BJ (cell line): ENCODE measurements at regions not wholly inside any gene's neighbourhood (a gene's known extent, or its start where the extent isn't known, plus 50 kb on each side); places are given as distances from the start of the nearest gene placed in this dataset.

ENCODE experiments used
- CTCF ChIA-PET: fragments of 350-600 bp; formaldehyde crosslinking; extraction: SDS; loops from one replicate; lab custom pipeline; 2021; ENCODE audit warnings: antibody characterized with exemption, inconsistent platforms; lab: Yijun Ruan, JAX
- POLR2A ChIA-PET: fragments of 300-600 bp; sonication (Branson Sonifier 250); formaldehyde crosslinking; extraction: SDS; loops from one replicate; lab custom pipeline; 2021; ENCODE audit warnings: antibody characterized with exemption; lab: Charles Lee
- DNase-seq: peaks from one replicate; pipeline ENCODE4 v3.0.0-alpha.2; 2011; ENCODE audit warnings: low read depth
- H3K27me3 ChIP-seq: 2 replicates; pipeline ENCODE4 v1.6.0; 2011; ENCODE audit warnings: low read length; ENCODE audit not compliant: control insufficient read depth, insufficient read depth
- H3K36me3 ChIP-seq: 2 replicates; pipeline ENCODE4 v1.5.1; 2011; ENCODE audit warnings: low read length; ENCODE audit not compliant: control insufficient read depth, insufficient read depth
- H3K4me3 ChIP-seq: 2 replicates; pipeline ENCODE4 v1.5.1; 2011; ENCODE audit warnings: low read depth, mild to moderate bottlenecking, control low read depth, low read length
- TF ChIP-seq, protein P1 (sequence below): IDR thresholded peaks from 2 replicates; pipeline ENCODE4 v1.5.1; 2011; ENCODE audit warnings: low read depth, mild to moderate bottlenecking, control low read depth, inconsistent platforms, low read length, moderate library complexity; ENCODE audit not compliant: insufficient read depth

DNA sequence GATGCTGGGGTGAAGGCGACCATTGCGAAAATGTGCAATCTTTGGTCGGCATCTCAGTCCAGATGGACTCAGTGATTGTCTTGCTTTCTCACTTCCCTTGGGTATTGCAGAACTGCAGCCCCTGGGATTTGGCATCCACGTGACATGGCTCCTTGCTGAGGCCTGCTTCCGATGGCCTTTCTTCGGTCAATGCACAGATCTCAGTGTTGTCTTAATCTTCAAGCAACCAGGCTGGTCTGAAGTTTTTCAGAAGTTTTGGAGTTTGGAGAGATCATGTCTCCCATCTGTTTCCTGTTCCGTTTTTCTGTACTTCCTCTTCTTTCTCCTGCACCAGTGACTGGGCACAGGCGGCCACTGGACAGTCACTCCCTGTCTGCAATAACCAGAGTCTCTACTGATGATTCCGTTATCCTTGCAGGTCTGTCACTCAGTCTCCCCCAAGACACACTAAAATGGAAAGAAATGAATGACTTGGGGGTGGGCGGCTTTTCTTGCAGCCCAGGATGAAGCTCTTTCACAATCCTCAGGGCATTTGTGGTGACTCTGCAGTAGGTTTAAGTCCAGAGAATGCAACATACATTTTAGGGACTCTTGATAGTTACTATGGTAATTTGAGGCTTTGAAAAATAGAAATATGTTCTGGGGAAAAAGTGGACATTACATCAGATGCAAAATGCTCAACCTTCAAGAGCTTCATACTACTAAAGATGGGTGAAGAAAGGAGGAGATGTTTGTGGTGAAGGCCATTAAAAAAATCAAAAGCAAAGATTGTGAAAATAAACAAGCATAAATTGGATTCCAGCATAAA lies 106.3 kb upstream of the ZFHX3 start:
- ChIA-PET POLR2A (no interaction called here), CTCF (interaction anchor here (1.1 kb wide), 1 partner anchor 10 kb away, joined by 3 read pairs; no protein-coding TSS in a partner anchor)
- peaks cover 2% of the 10 kb centered on the region; the same call in 1 of the 2 replicates for H3K27me3 ChIP-seq
- no peak for DNase-seq
- TF ChIP-seq, protein P1, sequence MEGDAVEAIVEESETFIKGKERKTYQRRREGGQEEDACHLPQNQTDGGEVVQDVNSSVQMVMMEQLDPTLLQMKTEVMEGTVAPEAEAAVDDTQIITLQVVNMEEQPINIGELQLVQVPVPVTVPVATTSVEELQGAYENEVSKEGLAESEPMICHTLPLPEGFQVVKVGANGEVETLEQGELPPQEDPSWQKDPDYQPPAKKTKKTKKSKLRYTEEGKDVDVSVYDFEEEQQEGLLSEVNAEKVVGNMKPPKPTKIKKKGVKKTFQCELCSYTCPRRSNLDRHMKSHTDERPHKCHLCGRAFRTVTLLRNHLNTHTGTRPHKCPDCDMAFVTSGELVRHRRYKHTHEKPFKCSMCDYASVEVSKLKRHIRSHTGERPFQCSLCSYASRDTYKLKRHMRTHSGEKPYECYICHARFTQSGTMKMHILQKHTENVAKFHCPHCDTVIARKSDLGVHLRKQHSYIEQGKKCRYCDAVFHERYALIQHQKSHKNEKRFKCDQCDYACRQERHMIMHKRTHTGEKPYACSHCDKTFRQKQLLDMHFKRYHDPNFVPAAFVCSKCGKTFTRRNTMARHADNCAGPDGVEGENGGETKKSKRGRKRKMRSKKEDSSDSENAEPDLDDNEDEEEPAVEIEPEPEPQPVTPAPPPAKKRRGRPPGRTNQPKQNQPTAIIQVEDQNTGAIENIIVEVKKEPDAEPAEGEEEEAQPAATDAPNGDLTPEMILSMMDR = no peak
- no peaks in the 10 kb centered on the region for H3K36me3 ChIP-seq
- H3K4me3 ChIP-seq = no peak overlapping the region

- Histone ChIP-seq H3K27me3 (no peaks in the 10 kb centered on the region), H3K4me3 (no peak overlapping the region), H3K36me3 (no peaks in the 10 kb centered on the region)
- CTCF ChIA-PET = no interaction called here
- TF ChIP-seq, protein P1 = no peak
- no peak for DNase-seq
- POLR2A ChIA-PET = no interaction called here
Observed at GRCh38 chr16:73152386-73153125, 104.6 kb upstream of the ZFHX3 start.

DNA sequence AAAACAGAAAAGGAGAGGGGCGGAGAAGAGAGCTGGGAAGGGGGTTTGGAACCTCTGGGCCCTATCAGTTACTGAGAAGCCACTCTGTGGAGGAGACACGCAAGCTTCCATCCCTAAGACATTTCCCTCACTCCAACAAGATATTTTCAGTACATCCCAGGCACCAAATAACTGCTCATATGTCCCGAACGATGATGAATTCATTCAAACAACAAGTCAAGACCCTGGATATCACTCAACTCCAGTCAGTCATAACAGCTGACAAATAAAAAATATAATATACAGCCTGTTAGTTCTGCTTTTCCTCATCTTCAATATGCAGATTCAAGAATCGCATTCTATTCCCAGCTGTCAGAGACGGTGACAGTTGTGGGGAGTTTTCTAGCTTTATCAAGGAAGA lies 104.0 kb upstream of the ZFHX3 start:
- Histone ChIP-seq H3K4me3 (no peak overlapping the region), H3K27me3 (no peaks in the 10 kb centered on the region), H3K36me3 (no peaks in the 10 kb centered on the region)
- no peak for DNase-seq
- ChIA-PET POLR2A (no interaction called here), CTCF (no interaction called here)
- TF ChIP-seq, protein P1 = no peak

DNA sequence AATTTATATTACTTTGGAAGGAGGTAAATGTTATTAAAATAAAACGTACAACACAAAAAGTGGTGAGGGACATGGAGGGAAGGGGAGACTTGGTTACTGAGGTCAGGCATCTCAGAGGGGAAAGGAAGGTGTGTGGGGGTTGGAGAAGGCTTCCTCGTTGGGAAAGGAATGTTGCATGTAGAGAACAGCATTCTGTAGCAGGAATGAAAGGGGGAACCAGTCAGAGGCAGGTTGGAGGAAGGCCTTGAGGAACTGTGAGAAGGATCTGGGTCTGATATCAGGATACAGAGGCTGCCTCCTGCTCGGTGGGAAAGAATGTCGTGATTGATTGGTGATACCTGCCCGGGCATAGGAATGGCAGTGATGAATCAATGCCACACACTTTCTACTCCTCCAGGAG lies 103.3 kb upstream of the ZFHX3 start:
- no peak overlapping the region for H3K4me3 ChIP-seq
- no peak for DNase-seq
- no peaks in the 10 kb centered on the region for H3K36me3 ChIP-seq
- H3K27me3 ChIP-seq = no peaks in the 10 kb centered on the region
- TF ChIP-seq, protein P1 = no peak
- CTCF ChIA-PET = no interaction called here
- POLR2A ChIA-PET = no interaction called here

DNA sequence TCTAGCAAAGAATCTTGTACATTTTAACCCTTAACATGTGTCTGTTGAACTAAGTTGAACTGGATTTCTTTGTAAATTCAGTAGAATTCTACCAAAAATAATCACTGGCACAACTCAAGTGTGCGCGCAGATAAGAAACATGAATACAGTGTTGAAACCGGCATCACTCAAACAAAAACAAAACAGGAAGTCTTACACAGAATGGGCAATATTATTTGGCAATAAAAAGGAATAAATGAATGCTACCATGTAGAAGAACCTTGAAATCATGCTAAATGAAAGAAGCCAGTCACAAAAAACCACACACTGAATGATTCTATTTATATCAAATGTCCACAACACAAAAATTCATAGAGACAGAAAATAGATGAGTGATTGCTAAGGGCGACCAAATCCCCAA lies 102.9 kb upstream of the ZFHX3 start:
- CTCF ChIA-PET = no interaction called here
- no peak for DNase-seq
- TF ChIP-seq, protein P1 = no peak

More for the DNA sequence above, 102.9 kb upstream of the ZFHX3 start:
- Histone ChIP-seq H3K36me3 (no peaks in the 10 kb centered on the region), H3K27me3 (no peaks in the 10 kb centered on the region), H3K4me3 (no peak overlapping the region)
- POLR2A ChIA-PET = no interaction called here
